ENCODE measurements at regions not wholly inside any gene's neighbourhood (a gene's known extent, or its start where the extent isn't known, plus 50 kb on each side); places are given as distances from the start of the nearest gene placed in this dataset.

DNA sequence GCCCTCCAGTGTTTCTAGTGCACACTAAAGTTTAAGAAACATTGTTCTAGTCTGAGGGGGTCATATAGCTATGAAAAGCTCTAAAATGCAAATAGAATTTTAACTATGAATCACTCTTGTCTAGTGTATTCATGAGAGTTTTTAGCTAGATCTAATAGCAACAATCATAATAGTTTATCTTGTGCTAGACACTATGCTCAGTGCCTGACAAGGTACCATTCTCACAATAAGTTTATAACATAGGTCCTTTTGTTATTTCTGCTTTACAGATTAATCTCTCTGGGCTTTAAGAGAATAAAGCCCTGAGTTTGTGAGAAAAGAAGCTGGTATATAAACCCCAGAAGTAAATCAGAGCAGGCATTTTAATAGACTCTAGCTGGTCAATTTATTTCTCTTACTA, 2120.7 kb downstream of the MAT2B start (continued):
- TF ChIP-seq CUX1 (IDR thresholded peaks at IDR 0.05; ENCODE audit: insufficient replicate concordance, low read depth, low read length), result no peak

DNA sequence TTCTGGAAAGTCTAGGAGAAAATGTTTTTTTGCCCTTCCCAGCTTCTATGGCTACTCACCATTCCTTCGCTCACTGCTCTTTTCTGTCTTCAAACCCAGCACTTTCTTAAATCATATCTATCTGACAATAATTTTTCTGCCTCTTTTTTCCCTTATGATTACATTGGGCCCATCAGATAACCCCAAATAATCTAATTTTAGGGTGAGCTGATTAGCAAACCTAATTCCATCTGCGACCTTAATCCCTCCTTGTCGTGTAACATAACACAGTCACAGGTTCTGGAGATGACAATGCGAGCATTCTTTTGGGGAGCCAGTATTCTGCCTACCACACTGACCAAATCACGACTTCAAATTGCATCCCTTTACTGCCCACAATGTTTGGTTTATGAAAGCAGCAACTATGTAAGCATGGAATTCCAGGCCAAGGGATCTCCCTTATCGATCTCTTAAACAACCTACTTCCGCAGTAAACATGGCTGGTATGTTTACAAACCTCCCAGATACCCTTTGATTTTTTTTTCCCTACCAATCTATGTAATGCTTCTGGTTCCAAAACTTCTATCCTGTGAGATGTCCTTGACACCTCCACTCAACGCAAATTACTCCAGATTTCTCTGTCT, 2122.2 kb downstream of the MAT2B start:
- Histone ChIP-seq H4K20me1 (ENCODE audit: control insufficient read depth, insufficient read depth) (no peaks in the 10 kb centered on the region), H3K36me3 (ENCODE audit: control insufficient read depth in 2 of 2, insufficient read depth in 2 of 2, low read length in 1 of 2) (no peaks in the 10 kb centered on the region), H3K9ac (ENCODE audit: control insufficient read depth, insufficient read depth, low read length) (no peak overlapping the region), H3K9me3 (replicated peaks; ENCODE audit: control insufficient read depth, insufficient read depth, low read length) (no peaks in the 10 kb centered on the region), H3K4me3 (no peak overlapping the region), H3K4me1 (ENCODE audit: control insufficient read depth, insufficient read depth, low read length) (no peaks in the 10 kb centered on the region), H3K27ac (ENCODE audit: control insufficient read depth, insufficient read depth) (no peak overlapping the region), H3K27me3 (replicated peaks in 1 of 2; ENCODE audit: control insufficient read depth in 2 of 2, insufficient read depth in 2 of 2, low read length in 1 of 2) (no peaks in the 10 kb centered on the region), H2AFZ (ENCODE audit: control insufficient read depth, low read depth, low read length) (no peak overlapping the region), H3K79me2 (ENCODE audit: control insufficient read depth, insufficient read depth, low read length) (no peaks in the 10 kb centered on the region), H3K4me2 (ENCODE audit: control insufficient read depth, insufficient read depth) (no peak overlapping the region)
- intact Hi-C loops (cut with micrococcal nuclease; ENCODE audit: unreplicated experiment), result no loop called here
- ChIA-PET POLR2A (no interaction called here), SMC1A (ENCODE audit: uncharacterized antibody, unreplicated experiment) (no interaction called here), CTCF (interaction anchor here (1.5 to 1.7 kb wide), 2 partner anchors 110 to 253 kb away, joined by 3 read pairs; no protein-coding TSS in a partner anchor), RAD21 (ENCODE audit: unreplicated experiment) (no interaction called here)
- WGBS (ENCODE audit: insufficient coverage, insufficient replicate concordance, low lambda C conversion rate, missing lambda C conversion rate), result 29% methylated on average over 8 of the region's 8 CpGs
- no TSS peak for BruUV-seq (replicated peaks)
- TF ChIP-seq JUNB (IDR thresholded peaks at IDR 0.05) (no peak), NFYA (IDR thresholded peaks at IDR 0.05; ENCODE audit: borderline replicate concordance, low read depth, low read length) (no peak), PAX8 (IDR thresholded peaks at IDR 0.05) (no peak), BMI1 (IDR thresholded peaks at IDR 0.05; ENCODE audit: borderline replicate concordance) (no peak)
- FAIRE-seq, result no peak
- DNase-seq (ENCODE audit: low read depth, low spot score), result no peak
- no peak for ATAC-seq
- in situ Hi-C loops (cut with MboI), result no loop called here

All from GM12878 (cell line).